Large intestine (tissue), 3 donors: ENCODE measurements at regions not wholly inside any gene's neighbourhood (a gene's known extent, or its start where the extent isn't known, plus 50 kb on each side); places are given as distances from the start of the nearest gene placed in this dataset.
"Not testable (repeated sequence)": the region's sequence is repeated elsewhere in the genome, so short reads cannot be mapped to it uniquely, and the experiment has no call there.

Experiments
- DNase-seq, 2 donors: peaks; one replicate each; pipeline versions ENCODE4 v3.0.0 to v3.0.0-alpha.2; 2013
- H3K27ac ChIP-seq: one replicate; pipeline ENCODE4 v1.5.1; 2013; ENCODE audit warnings: low read length
- H3K27me3 ChIP-seq: 2 replicates; pipeline ENCODE4 v1.6.1; 2013; ENCODE audit warnings: low read length; ENCODE audit not compliant: control insufficient read depth, insufficient read depth
- H3K36me3 ChIP-seq: 2 replicates; pipeline ENCODE4 v1.6.1; 2013; ENCODE audit warnings: low read length; ENCODE audit not compliant: control insufficient read depth, insufficient read depth
- H3K4me1 ChIP-seq: one replicate; pipeline ENCODE4 v1.6.1; 2013; ENCODE audit warnings: low read length; ENCODE audit not compliant: control insufficient read depth, insufficient read depth
- H3K4me3 ChIP-seq: one replicate; pipeline ENCODE4 v1.5.1; 2013; ENCODE audit warnings: low read length
- H3K9me3 ChIP-seq: one replicate; pipeline ENCODE4 v1.6.1; 2013; ENCODE audit warnings: mild to moderate bottlenecking, low read depth, low read length, moderate library complexity; ENCODE audit not compliant: control insufficient read depth
- WGBS: methylation state at CpG from one replicate; pipeline ENCODE4 v1.1.5; 2013; ENCODE audit warnings: low lambda C conversion rate; ENCODE audit not compliant: insufficient coverage; 5-methylcytosine and 5-hydroxymethylcytosine counted together

DNA sequence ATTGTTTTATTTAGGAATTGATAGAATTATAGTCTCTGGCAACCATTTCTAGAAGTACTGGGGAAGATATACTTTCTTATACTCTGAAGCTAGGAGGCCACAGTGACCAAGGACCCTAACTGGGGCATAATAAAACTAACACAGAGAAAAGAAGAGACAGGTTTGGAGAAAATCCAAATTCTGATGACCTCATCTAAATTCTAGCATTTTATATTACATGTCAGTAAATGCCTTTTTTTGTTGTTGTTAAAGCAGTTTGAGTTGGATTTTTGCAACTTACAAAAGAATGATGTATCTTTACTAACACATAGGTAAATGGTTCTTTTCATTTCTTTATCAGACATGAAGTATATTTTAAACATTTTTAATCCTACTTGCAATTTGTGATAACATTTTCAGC lies 933.3 kb downstream of the TMTC2 start:
- H3K4me1 ChIP-seq: no peaks in the 10 kb centered on the region
- DNase-seq: no peak
- H3K36me3 ChIP-seq: no peaks in the 10 kb centered on the region
- no peak overlapping the region for H3K27ac ChIP-seq
- no peaks in the 10 kb centered on the region for H3K27me3 ChIP-seq
- no peaks in the 10 kb centered on the region for H3K9me3 ChIP-seq
- no peak overlapping the region for H3K4me3 ChIP-seq

DNA sequence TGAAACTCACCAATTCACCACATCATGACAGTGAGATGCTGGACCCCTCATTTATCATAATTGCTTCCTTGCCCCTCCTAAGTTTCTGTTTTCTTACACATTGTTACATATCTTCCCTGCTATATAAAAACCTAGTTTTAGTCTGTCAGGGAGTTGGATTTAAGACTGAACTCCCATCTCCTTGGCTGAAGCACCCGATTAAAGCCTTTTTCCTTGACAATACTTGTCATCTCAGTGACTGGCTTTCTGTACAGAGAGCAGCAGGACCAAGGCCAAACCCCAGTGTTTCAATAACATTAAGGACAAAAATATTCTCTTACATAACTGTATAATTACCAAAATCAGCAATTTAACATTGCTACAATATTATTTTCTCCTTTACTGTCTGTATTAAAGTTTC lies 928.4 kb downstream of the TMTC2 start:
- no peaks in the 10 kb centered on the region for H3K27me3 ChIP-seq
- no peaks in the 10 kb centered on the region for H3K9me3 ChIP-seq
- no peak overlapping the region for H3K4me3 ChIP-seq
- H3K27ac ChIP-seq: no peak overlapping the region
- H3K4me1 ChIP-seq: no peaks in the 10 kb centered on the region
- DNase-seq: no peak
- H3K36me3 ChIP-seq: no peaks in the 10 kb centered on the region
- no CpG with 5 or more reads among the region's 1 CpG for WGBS

DNA sequence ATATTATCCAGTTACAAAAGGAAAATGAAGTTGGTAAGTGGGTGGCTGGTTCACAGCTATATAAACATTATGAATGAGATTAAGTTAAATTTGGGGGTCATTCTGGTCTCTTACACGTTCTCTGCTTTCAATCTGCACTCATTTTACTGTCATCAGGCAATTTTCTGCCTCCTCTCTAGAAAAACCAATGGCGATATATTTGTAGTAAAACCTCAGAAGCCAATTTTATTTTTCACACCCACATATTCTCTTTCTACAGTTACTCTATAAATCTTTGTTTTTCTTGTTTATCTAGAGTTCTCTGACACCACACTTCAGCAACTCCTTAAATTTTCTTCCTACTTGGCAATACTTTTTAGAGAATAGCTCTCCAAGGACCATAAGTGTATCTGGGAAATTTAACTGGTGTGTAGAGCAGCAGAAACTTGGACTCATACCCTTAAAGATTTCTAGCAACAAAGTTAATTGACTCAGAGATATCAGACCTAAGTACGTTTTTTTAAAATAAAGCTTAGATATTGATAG lies 926.9 kb downstream of the TMTC2 start:
- H3K36me3 ChIP-seq: no peaks in the 10 kb centered on the region
- no peaks in the 10 kb centered on the region for H3K27me3 ChIP-seq
- 79% methylated on average over 2 of the region's 3 CpGs for WGBS
- no peaks in the 10 kb centered on the region for H3K4me1 ChIP-seq
- no peak overlapping the region for H3K27ac ChIP-seq
- DNase-seq: no peak
- no peak overlapping the region for H3K4me3 ChIP-seq
- no peaks in the 10 kb centered on the region for H3K9me3 ChIP-seq

DNA sequence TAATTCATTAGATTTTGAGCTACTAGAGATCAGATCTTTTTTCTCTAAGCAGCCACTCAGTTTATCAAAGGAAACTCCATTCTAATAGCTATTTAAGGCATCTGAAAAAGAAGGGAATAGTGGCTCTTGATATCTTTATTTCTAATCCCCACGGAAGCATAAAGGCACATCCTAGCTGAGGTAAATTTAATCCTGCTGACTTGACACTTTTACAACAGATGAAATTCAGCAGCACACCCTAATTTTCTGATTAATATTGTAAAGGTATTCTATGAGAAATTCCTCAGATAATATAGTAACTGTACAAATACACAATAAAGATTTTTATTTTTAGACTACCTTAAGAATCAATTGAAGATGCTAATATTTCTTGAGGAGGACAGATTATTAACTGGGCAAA lies 916.4 kb downstream of the TMTC2 start:
- H3K36me3 ChIP-seq: no peaks in the 10 kb centered on the region
- DNase-seq: no peak
- no peaks in the 10 kb centered on the region for H3K27me3 ChIP-seq
- H3K27ac ChIP-seq: no peak overlapping the region
- no peaks in the 10 kb centered on the region for H3K9me3 ChIP-seq
- no peaks in the 10 kb centered on the region for H3K4me1 ChIP-seq
- WGBS: no CpG with 5 or more reads among the region's 1 CpG
- H3K4me3 ChIP-seq: no peak overlapping the region

DNA sequence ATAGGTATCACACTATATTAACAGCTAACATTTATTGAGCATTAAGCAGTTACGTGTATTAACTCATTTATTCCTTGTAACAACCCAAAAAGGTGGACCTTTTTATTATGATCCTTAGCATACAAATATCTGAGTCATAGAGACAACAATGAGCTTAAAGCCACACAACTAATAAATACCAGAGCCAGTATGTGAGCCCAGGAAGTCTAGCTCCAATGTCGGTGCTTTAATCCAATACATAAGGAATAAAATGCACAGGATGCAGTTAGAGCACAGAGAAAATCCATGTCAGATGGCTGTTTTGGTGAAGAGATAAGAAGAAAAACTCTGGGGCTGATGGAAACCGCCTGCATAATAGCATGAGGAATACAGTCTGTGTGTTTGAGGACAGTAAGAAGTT lies 888.6 kb downstream of the TMTC2 start:
- Histone ChIP-seq H3K4me1 (no peaks in the 10 kb centered on the region), H3K36me3 (no peaks in the 10 kb centered on the region), H3K4me3 (no peak overlapping the region), H3K27ac (no peak overlapping the region), H3K9me3 (no peaks in the 10 kb centered on the region), H3K27me3 (no peaks in the 10 kb centered on the region)
- 90% methylated on average over 2 of the region's 3 CpGs for WGBS
- no peak for DNase-seq

DNA sequence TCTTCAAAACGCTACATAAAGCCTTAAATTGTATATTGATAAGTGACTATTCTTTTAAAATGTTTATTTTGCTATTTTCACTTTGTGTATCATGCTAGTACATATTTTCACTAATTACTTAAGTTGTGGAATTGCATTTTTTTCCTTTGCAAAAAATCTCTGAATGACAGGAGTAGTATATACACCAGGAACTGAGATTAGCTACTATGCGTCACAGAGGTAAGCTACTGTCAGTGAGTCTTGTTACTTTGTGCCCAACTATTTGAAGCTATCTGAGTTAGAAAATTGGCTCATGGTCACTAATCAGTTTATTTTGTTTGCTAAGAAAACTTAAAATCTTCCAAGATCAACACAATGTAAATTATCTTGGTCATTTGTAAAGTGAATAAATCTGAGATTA lies 887.4 kb downstream of the TMTC2 start:
- Histone ChIP-seq H3K4me1 (no peaks in the 10 kb centered on the region), H3K4me3 (no peak overlapping the region), H3K27ac (no peak overlapping the region), H3K36me3 (no peaks in the 10 kb centered on the region), H3K27me3 (no peaks in the 10 kb centered on the region), H3K9me3 (no peaks in the 10 kb centered on the region)
- DNase-seq: no peak
- 100% methylated on average over 1 of the region's 2 CpGs for WGBS

DNA sequence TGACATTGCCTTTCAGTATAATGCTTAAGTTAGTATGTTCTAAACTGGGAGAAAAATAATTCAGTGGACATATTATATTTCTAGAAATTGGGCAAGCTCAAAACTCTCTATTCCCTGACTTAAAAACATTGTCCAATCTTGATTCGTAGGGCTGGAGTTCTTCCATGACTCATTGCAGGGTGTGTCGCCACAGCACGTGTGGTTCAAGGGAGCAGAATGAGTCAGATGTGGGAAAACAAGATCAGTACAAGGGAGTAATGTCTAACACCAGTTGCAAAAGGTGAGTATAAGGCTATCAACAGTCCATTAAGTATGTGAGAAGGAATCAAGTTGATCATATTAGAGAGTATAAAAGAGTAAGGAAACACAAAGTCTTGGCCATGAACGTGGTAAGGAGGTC lies 887.0 kb downstream of the TMTC2 start:
- Histone ChIP-seq H3K4me1 (no peaks in the 10 kb centered on the region), H3K27me3 (no peaks in the 10 kb centered on the region), H3K4me3 (no peak overlapping the region), H3K36me3 (no peaks in the 10 kb centered on the region), H3K27ac (no peak overlapping the region), H3K9me3 (no peaks in the 10 kb centered on the region)
- WGBS: no CpG with 5 or more reads among the region's 4 CpGs
- peak in 1 of 2 donors; percentile 3 for DNase-seq

DNA sequence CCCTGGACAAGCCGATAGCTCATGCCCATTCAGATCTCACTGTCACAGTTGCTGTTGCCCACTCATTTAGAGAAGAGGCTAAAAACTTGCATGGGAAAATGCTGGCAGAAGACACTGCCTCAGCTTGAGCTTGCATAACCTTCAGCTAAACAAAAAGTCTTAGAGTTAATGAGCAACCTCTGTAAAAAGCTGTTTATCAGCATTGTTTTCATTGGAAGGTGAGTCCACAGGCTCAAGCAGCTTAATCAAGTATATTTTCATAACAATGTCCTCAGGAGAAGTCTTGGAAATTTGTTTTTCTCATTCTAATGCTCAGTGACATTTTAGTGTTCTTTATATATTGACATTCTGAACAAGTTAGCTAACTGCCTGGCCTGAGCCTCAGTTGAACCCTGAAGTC lies 872.9 kb downstream of the TMTC2 start:
- H3K4me1 ChIP-seq: no peaks in the 10 kb centered on the region
- WGBS: no CpG with 5 or more reads among the region's 1 CpG
- no peaks in the 10 kb centered on the region for H3K9me3 ChIP-seq

DNA sequence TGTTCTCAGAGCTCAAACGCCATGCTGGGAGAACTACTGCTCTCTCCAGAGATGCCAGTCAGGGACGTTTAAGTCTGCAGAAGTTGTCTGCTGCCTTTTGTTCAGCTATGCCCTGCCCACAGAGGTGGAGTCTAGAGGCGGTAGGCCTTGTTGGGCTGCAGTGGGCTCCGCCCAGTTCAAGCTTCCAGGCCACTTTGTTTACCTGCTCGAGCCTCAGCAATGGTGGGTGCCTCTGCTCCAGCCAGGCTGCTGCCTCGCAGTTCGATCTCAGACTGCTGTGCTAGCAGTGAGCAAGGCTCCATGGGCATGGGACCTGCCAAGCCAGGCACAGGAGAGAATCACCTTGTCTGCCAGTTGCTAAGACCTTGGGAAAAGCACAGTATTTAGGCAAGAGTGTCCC lies 869.3 kb downstream of the TMTC2 start:
- WGBS: no CpG with 5 or more reads among the region's 7 CpGs
- not testable (repeated sequence) for H3K4me1 ChIP-seq, H3K27ac ChIP-seq, H3K4me3 ChIP-seq, DNase-seq, H3K9me3 ChIP-seq, H3K27me3 ChIP-seq, H3K36me3 ChIP-seq

More for the DNA sequence above, 872.9 kb downstream of the TMTC2 start:
- H3K36me3 ChIP-seq: no peaks in the 10 kb centered on the region
- no peak overlapping the region for H3K27ac ChIP-seq
- no peaks in the 10 kb centered on the region for H3K27me3 ChIP-seq
- no peak for DNase-seq
- H3K4me3 ChIP-seq: no peak overlapping the region

DNA sequence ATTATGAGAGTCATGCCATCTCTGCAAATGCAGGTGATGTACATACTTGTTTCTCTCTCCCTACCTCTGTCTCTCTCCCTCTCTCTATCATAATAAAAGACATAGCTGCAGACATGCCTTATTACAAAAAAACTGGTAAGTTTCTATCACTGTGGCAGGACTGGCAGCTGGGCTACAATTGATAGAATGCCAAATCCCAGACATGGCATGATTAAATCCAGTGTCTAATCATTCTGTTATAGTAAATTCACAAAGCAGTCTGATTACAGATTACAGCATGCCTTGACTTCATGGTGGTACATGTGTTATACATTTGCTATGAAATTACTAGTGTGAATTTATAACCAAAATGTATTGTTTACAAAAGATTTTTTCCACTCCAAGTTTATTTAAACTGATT lies 854.7 kb downstream of the TMTC2 start:
- no peaks in the 10 kb centered on the region for H3K4me1 ChIP-seq
- H3K36me3 ChIP-seq: no peaks in the 10 kb centered on the region
- no peak for DNase-seq
- no peak overlapping the region for H3K27ac ChIP-seq
- H3K9me3 ChIP-seq: no peaks in the 10 kb centered on the region
- H3K27me3 ChIP-seq: no peaks in the 10 kb centered on the region
- H3K4me3 ChIP-seq: no peak overlapping the region

DNA sequence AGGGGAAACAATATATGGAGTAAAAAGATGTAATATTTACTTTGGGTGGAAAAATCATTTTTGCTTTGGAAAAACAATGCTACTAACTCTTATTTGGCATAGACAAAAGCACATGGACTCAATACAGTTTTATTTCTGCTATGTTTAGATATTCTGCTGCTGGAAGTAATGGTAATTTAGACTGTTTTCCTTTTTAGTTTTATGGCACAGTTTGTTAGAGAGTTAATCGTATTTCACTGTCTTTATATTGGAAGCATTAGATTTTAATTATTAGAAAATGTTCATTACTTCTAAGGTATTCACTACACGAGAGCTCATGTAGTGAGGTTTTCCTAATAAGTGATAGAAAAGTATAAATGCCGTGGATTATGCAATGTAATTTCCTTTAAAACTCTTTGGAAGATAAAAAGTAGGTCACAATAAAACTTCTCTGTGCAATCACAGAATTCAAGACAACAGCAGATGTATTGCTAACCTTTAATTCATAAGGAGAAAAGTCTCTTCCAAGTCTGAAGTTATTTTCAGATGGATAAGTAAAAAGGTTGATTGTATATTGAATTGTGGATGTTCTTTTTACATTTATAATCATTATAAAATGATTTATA lies 851.8 kb downstream of the TMTC2 start:
- H3K27ac ChIP-seq: no peak overlapping the region
- no peaks in the 10 kb centered on the region for H3K36me3 ChIP-seq
- no peaks in the 10 kb centered on the region for H3K4me1 ChIP-seq
- no peaks in the 10 kb centered on the region for H3K9me3 ChIP-seq
- no peak for DNase-seq
- whole genome bisulfite sequencing: 75% methylated on average over 2 of the region's 3 CpGs
- H3K4me3 ChIP-seq: no peak overlapping the region
- H3K27me3 ChIP-seq: no peaks in the 10 kb centered on the region
